ENCODE measurements at regions not wholly inside any gene's neighbourhood (a gene's known extent, or its start where the extent isn't known, plus 50 kb on each side); places are given as distances from the start of the nearest gene placed in this dataset.

DNA sequence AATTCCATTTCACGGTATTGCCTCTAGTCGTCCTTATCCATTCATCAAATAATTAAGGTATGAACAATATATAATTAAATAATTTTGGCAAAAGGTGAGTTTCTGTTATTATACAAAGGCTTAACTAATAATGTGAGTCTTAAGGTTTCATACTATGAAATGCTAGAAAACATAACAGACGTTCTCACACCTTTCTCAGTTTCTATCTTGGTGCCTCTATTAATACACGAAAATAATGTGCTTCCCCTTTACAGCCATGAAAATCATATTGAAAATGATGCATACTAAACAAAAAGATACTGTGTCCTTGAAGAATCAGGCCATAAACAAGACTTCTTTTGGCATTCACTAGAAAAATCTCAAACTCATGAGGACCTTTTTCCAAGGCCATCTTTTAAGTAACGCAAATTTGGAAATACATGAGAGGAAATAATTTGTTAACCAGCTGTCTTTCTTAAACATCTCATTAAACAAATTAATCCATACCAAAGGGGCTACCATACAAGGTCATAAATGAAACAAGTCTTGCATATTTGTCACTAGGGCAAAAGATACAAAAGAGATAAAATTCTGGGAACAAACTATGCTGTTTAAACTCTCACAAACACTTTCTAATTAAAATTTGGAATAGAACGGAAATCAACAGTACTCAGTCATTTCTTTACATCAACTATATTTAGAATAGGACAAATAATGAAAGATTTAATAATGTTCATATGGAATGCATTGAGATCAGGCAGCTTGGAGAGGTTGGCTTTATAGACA lies 53.9 kb upstream of the CAV2 start:
- no peak for DNase-seq (ENCODE audit: low read depth in 1 of 2, low spot score in 1 of 2)

- DNase-seq (ENCODE audit: low read depth in 1 of 2, low spot score in 1 of 2) = no peak
Measured at GRCh38 chr7:116446212-116446855, 53.2 kb upstream of the CAV2 start.

DNA sequence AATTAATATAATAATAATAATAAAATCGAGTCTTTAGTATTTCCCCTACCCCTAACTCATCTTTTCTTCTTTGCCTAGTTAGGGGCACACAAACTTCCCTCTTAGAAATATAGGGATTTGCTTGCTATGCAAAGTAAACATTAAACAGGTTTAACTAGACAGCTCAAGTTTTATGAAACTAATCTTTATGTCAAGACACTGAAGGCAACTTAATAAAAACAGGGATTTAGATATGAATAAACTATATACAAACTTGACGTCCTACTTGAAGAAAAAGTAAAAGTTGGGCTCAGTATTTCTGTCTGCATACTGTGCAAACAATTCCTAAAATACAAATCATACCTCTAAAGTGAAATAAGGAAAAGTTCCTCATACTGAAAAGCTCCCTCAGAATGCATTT lies 52.1 kb upstream of the CAV2 start:
- DNase-seq (ENCODE audit: low read depth in 1 of 2, low spot score in 1 of 2) = no peak

DNA sequence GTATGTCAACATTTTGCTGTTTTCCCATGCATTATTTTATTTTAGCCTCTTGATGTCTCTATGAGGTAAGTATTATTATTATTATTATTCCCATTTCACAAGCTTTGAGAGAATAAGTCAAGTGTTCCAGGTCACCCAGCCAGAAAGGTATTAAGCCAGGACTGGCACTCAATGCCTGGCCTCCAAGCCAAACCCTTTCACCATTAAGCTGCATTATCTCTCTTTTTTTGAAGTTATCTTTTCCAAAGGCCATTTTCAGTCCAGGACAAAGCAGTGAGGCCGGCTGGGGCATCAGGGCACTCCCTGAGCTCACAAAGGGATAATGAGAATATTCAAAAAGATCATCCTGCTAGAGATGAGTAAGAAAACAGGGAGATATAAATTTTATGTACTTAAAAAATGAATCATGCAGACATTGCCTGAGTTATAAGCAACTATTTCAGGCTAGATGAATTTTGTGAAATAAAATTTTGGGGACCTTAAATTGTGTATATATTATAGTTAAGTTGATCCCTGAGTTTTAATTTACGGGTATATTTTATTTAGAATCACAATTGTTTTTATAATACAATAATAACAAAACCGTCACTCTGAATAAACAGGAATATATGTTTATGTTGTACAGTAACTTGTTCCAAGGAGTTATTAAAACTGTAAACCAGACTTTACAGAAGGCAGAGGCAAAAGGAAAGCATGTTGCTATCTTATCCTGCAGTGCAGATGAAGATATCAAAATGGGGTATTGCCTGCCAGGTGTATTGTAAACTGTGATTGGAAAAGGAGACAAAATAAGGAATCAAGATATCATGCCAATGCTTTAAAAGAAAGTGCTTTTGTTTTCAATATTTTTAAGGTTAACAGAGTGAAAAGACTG lies 51.3 kb upstream of the CAV2 start:
- no peak for DNase-seq (ENCODE audit: low read depth in 1 of 2, low spot score in 1 of 2)

GRCh38 chr7:116449441-116449840 lies 50.1 kb upstream of the CAV2 start:
- no peak for DNase-seq (ENCODE audit: low read depth in 1 of 2, low spot score in 1 of 2)

All from activated CD4-positive, alpha-beta T cell treated with anti-CD3 and anti-CD28 coated beads, Interleukin-2, amount 50 U/mL, for 24 hours (primary cell).